ENCODE measurements at regions not wholly inside any gene's neighbourhood (a gene's known extent, or its start where the extent isn't known, plus 50 kb on each side); places are given as distances from the start of the nearest gene placed in this dataset.

DNA sequence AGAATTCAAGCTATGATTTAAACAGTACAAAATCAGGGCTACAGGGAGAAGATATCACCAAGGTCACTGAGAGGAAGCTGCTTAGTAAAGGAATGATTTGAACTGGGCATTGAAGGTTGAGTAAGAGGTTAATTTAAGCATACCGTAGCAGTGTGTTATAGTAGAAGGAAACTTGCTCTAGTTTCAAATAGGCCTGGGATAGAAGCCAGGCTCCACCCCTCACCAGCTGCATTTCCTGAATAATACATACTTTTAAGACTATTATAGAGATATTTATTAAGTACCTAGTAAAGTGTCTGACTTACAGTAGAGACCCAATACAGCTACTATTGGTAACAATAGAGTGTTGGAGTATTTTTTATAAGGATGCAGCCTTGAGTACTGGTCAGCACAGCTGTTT, 118.0 kb upstream of the GLRA2 start:
- ATAC-seq (ENCODE audit: insufficient read depth, low FRiP score) (no peak), DNase-seq (peak; percentile 69 to 85 (median 78))
- peaks cover 0 to 22% (median 4%) of the 10 kb centered on the region in 3 donors for H3K27me3 ChIP-seq (ENCODE audit: control insufficient read depth in 3 of 3, insufficient read depth in 3 of 3, low read length in 2 of 3)
- H3K27ac ChIP-seq (ENCODE audit: low read depth in 1 of 2, low read length in 1 of 2), result no peak overlapping the region
- peaks cover 0 to 2% (median 0%) of the 10 kb centered on the region in 4 donors for H3K9me3 ChIP-seq (ENCODE audit: control insufficient read depth in 4 of 4, insufficient read depth in 3 of 4, low read length in 3 of 4)
- H3K9ac ChIP-seq (ENCODE audit: insufficient read depth in 1 of 2, low read length in 2 of 2), result no peak overlapping the region
- H3K36me3 ChIP-seq (ENCODE audit: control insufficient read depth in 4 of 4, insufficient read depth in 4 of 4, low read length in 4 of 4), result no peaks in the 10 kb centered on the region
- peaks cover 0 to 3% (median 0%) of the 10 kb centered on the region in 5 donors for H3K4me1 ChIP-seq (ENCODE audit: control insufficient read depth in 5 of 5, insufficient read depth in 5 of 5, low read length in 5 of 5)
- no peak overlapping the region for H3K4me3 ChIP-seq
- WGBS, 2 donors, result 56 to 83% methylated on average over 1 of the region's 1 CpG
- TF ChIP-seq, protein P1, sequence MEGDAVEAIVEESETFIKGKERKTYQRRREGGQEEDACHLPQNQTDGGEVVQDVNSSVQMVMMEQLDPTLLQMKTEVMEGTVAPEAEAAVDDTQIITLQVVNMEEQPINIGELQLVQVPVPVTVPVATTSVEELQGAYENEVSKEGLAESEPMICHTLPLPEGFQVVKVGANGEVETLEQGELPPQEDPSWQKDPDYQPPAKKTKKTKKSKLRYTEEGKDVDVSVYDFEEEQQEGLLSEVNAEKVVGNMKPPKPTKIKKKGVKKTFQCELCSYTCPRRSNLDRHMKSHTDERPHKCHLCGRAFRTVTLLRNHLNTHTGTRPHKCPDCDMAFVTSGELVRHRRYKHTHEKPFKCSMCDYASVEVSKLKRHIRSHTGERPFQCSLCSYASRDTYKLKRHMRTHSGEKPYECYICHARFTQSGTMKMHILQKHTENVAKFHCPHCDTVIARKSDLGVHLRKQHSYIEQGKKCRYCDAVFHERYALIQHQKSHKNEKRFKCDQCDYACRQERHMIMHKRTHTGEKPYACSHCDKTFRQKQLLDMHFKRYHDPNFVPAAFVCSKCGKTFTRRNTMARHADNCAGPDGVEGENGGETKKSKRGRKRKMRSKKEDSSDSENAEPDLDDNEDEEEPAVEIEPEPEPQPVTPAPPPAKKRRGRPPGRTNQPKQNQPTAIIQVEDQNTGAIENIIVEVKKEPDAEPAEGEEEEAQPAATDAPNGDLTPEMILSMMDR (IDR thresholded peaks at IDR 0.05; ENCODE audit: control extremely low read depth, extremely low read depth), result no peak

DNA sequence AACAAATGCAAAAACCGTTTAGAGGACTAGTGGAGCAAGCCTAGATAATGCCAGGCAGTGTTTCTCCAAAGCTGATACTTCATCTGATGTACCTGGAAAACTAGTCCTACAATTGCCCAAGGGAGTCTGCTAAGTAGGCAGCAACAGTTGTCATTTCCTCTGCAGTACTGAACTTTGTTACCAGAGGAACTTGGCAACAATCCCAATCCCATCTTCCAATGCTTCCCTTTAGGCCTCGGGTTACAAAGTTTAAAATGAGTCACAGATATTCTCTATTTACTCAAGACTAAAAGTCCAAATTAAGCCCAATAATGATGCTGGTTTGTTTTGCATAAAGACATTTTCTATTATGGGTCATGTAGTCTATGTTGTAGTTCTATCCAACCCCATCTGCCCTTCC, 120.0 kb upstream of the GLRA2 start:
- Histone ChIP-seq H3K9ac (ENCODE audit: insufficient read depth in 1 of 2, low read length in 2 of 2) (no peak overlapping the region), H3K36me3 (ENCODE audit: control insufficient read depth in 4 of 4, insufficient read depth in 4 of 4, low read length in 4 of 4) (no peaks in the 10 kb centered on the region), H3K27ac (ENCODE audit: low read depth in 1 of 2, low read length in 1 of 2) (no peak overlapping the region), H3K4me3 (no peak overlapping the region), H3K4me1 (ENCODE audit: control insufficient read depth in 5 of 5, insufficient read depth in 5 of 5, low read length in 5 of 5) (peaks cover 0 to 3% (median 0%) of the 10 kb centered on the region in 5 donors), H3K27me3 (ENCODE audit: control insufficient read depth in 3 of 3, insufficient read depth in 3 of 3, low read length in 2 of 3) (peaks cover 0 to 14% (median 6%) of the 10 kb centered on the region in 3 donors), H3K9me3 (ENCODE audit: control insufficient read depth in 4 of 4, insufficient read depth in 3 of 4, low read length in 3 of 4) (peaks cover 0 to 2% (median 0%) of the 10 kb centered on the region in 4 donors)
- WGBS, 2 donors, result 54 to 57% methylated on average over 2 of the region's 2 CpGs
- ATAC-seq (ENCODE audit: insufficient read depth, low FRiP score), result no peak
- peak in 2 of 3 donors; percentile 14 to 38 for DNase-seq
- TF ChIP-seq, protein P1 (IDR thresholded peaks at IDR 0.05; ENCODE audit: control extremely low read depth, extremely low read depth), result no peak

DNA sequence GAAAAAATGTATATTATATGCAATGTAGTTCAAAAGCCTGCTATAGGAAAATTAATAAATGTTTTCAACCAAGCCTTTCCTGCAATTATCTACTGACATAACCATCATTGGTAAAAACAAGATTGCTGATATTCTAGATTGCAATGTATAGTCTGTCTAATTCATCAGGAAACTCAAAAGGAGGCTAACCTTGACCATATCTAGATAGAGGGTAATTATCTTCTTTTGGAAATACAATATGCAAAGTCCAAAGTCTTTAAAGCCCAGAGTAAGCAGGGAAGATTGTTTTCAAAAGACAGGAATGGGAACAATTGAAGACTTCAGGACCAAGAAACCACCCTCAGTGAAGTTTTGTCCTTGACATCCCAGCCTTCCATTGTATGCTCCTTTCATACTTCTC, 123.1 kb upstream of the GLRA2 start:
- no peak for DNase-seq
- TF ChIP-seq, protein P1 (IDR thresholded peaks at IDR 0.05; ENCODE audit: control extremely low read depth, extremely low read depth), result no peak
- peaks cover 0 to 12% (median 2%) of the 10 kb centered on the region in 3 donors for H3K27me3 ChIP-seq (ENCODE audit: control insufficient read depth in 3 of 3, insufficient read depth in 3 of 3, low read length in 2 of 3)
- no peaks in the 10 kb centered on the region for H3K36me3 ChIP-seq (ENCODE audit: control insufficient read depth in 4 of 4, insufficient read depth in 4 of 4, low read length in 4 of 4)
- H3K4me3 ChIP-seq, result no peak overlapping the region
- H3K27ac ChIP-seq (ENCODE audit: low read depth in 1 of 2, low read length in 1 of 2), result no peak overlapping the region
- no peak for ATAC-seq (ENCODE audit: insufficient read depth, low FRiP score)
- no peaks in the 10 kb centered on the region for H3K9me3 ChIP-seq (ENCODE audit: control insufficient read depth in 4 of 4, insufficient read depth in 3 of 4, low read length in 3 of 4)
- no peak overlapping the region for H3K9ac ChIP-seq (ENCODE audit: insufficient read depth in 1 of 2, low read length in 2 of 2)
- no peaks in the 10 kb centered on the region for H3K4me1 ChIP-seq (ENCODE audit: control insufficient read depth in 5 of 5, insufficient read depth in 5 of 5, low read length in 5 of 5)

DNA sequence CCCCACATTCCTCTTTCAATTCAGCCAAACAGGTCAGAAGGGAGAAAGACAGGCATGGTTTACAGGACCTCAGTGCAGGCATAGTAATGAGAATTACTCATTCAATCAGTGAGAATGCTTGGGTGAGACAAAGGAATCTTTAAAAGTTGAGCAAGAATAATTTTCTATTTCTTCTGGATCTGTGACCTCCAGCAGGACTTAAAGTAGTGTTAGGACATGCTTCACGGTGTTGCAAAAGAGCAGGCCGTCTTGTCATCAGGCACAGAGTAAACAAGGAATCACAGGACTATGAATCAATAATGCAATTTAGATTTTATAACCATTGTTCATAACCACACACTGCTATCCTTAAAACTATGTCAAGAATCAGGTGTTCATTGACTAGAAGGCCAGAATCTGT, 130.6 kb upstream of the GLRA2 start:
- Histone ChIP-seq H3K4me3 (no peak overlapping the region), H3K27ac (ENCODE audit: low read depth in 1 of 2, low read length in 1 of 2) (no peak overlapping the region), H3K27me3 (ENCODE audit: control insufficient read depth in 3 of 3, insufficient read depth in 3 of 3, low read length in 2 of 3) (peaks cover 0 to 12% (median 2%) of the 10 kb centered on the region in 3 donors), H3K9me3 (ENCODE audit: control insufficient read depth in 4 of 4, insufficient read depth in 3 of 4, low read length in 3 of 4) (no peaks in the 10 kb centered on the region), H3K4me1 (ENCODE audit: control insufficient read depth in 5 of 5, insufficient read depth in 5 of 5, low read length in 5 of 5) (peaks cover 0 to 5% (median 0%) of the 10 kb centered on the region in 5 donors), H3K36me3 (ENCODE audit: control insufficient read depth in 4 of 4, insufficient read depth in 4 of 4, low read length in 4 of 4) (no peaks in the 10 kb centered on the region), H3K9ac (ENCODE audit: insufficient read depth in 1 of 2, low read length in 2 of 2) (no peak overlapping the region)
- 43 to 63% methylated on average over 2 of the region's 2 CpGs for WGBS, 2 donors
- TF ChIP-seq, protein P1 (IDR thresholded peaks at IDR 0.05; ENCODE audit: control extremely low read depth, extremely low read depth), result no peak
- ATAC-seq (ENCODE audit: insufficient read depth, low FRiP score) (no peak), DNase-seq (no peak)

All from lung (tissue), 11 donors.